GM21723 (cell line): ENCODE measurements at regions not wholly inside any gene's neighbourhood (a gene's known extent, or its start where the extent isn't known, plus 50 kb on each side); places are given as distances from the start of the nearest gene placed in this dataset.
"Not testable (repeated sequence)": the region's sequence is repeated elsewhere in the genome, so short reads cannot be mapped to it uniquely, and the experiment has no call there.

Experiments used
- ATAC-seq: cut with Tn5 transposase; IDR thresholded peaks from one replicate; pipeline ENCODE4 v1.9.1; 2021; ENCODE audit warnings: mild to moderate bottlenecking, moderate library complexity; ENCODE audit not compliant: unreplicated experiment

DNA sequence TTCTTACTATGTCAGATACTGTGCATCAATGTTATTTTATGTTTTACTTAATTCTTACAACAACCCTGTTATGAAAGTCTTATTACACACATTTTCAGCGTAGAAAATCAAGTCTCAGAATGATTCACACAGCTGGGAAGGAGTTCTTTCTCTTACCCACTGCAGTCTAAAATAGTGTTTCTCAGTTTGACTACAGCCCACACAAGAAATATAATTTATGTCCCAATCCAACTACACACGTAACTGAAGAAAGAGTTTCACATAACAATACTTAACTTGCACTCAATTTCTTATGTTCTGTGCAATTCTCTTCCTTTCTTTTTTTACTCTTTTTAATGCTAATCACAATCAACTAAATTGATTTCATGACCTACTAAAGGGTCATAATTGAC, 252.8 kb upstream of the ADGRL2 start:
- ATAC-seq = peak; percentile 73

DNA sequence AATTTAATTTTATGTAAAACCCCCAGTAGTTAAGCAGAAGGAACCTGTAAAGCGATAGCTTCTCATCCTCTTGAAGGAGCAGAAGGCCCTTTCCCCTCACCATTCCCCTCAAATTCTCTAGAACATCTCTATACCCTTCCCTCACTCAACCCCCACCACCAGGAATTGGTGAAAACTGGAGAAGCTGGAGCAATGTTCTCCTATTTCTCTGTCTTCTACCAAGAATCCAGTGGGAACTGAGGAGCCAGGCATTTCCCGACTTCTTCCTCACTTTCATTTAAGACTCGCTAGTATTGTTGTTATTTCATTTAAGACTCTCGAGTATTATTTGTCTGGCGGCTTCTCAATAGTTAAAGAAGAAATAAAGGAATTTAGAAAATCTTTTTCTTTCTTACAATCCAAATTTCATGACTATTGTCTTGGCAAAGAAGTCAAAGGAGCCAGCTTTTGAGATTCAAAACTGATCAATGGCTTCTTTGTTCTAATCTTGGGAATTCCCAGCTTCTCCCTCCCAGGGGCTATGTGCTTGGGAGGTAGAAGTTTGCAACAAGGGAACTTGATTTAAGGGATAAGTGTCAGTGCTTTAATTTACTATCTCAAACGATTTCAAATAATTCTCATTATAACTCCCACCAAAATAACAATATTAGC, 253.3 kb upstream of the ADGRL2 start:
- ATAC-seq = no peak

DNA sequence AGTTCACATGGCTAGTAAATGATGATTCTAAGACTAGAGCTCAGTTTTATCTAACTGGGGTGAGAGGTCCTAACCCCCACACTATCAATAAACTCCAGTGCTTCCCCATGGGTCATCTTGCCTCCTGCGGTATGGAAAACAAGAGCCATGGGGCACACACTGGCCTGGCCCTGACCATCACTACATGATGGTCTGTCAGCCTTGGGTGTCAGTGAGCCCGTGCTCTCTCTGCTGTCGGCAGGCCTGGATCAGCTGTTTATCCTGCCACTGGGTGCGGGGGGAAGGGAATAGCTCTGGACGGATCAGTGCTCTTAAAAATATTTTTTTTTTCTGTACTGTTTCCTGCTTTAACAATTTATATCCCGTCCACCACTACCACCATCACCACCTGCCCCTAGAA, 255.0 kb upstream of the ADGRL2 start:
- no peak for ATAC-seq

DNA sequence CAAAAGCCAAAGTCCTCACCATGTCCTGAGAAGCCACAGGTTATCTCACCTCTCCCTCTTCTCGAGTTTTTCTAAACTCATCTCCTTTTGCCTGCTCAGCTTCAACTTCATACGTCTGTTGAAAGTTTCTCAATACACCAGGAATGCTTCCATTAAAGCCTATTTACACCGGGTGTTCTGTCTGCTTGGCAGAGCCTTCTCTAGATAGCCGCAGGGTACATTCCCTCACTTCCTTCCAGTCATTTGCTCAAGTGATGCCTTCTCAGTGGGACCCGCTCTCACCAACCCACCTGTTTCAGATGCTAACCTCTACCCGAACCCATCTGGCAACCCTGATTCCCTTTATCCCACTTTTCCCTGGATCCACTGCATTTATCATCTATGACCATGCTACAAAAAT, 257.0 kb upstream of the ADGRL2 start:
- no peak for ATAC-seq

DNA sequence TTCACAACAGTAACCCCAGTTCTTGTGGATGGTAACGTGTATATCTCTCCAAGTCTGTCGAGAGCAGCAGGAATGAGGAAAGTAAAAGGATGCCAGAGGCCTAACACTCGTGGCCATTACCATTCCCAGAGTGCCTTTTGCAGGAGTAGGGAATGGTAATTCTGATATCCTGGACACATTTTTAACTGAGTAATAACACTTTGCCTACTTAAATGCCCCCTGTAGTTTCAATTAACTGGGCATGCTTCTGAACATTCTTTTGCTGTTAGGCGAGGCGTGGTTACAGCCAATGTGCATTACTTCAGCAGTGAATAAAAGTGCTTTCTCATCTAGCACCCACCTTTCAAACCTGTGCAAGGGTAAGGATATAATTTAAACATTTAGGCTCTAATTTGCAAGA, 258.5 kb upstream of the ADGRL2 start:
- no peak for ATAC-seq

DNA sequence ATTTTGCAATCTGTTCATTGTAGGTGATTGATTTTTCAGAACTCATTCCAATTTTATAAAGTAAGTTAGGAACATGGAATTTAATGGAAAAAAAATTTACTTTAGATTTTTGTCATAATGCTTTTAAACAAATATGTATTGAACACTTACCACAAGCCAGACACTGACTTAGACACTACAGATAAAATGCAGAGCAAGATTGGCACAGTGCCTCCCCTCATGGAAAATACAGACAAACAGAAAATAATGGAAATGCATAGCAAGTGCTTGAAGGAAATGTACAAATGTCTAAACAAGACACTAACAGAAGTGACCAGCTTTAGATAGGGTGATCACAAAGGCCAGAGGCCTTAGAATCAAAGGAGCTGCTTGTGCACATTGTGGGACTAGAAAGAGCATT, 260.5 kb upstream of the ADGRL2 start:
- ATAC-seq = no peak

DNA sequence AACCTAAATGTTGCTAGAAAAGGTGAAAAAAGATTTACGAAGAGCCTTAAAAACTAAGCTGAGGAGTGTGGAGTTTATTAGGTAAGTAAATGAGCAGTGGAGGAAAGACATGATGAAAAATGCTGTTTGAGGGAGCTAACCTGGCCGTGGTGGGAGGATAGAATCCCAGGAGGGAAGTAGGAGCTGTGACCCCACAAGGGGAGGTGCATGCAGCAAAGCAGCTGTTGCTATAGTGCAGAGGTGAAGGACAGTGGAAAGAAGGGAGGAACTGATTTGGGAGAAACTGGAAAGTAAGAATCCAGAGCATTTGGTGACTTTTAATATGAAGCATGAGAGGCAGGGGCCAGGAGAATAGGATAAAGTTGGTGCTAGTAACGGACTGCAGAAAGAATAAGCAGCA, 271.7 kb upstream of the ADGRL2 start:
- no peak for ATAC-seq

DNA sequence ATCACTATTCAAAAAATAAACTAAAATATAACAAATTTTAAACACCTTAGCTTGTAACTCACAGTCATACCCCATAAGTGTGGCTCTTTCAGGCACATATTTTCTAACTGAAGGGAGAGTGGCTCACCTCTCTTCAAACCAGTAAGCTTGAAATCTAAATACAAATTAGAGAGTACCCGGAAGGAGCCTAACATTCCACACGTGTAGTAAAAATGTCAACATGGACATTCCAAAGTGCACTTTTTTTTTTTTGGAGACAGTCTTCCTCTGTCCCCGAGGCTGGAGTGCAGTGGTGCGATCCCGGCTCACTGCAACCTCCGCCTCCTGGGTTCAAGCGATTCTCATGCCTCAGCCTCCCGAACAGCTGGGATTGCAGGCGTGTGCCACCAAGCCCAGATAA, 275.6 kb upstream of the ADGRL2 start:
- no peak for ATAC-seq

DNA sequence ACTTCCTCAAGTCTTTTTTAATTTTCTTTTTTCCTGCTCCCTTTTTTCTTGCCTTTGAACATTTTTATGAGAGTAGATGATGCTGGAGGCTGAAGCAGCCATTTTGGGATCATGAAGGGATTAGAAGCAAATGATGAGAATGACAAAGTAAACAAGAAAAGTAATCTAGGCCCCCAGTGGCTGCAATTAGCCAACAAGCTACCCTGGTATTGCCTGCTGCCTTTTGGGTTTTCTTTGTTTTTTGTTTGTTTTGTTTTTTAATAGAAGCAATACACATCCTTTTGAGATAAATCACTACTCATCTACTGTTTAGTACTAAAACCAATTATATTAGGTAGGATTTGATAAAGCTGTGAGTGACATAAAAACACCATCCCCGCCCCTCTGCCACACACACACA, 280.7 kb upstream of the ADGRL2 start:
- ATAC-seq = no peak

DNA sequence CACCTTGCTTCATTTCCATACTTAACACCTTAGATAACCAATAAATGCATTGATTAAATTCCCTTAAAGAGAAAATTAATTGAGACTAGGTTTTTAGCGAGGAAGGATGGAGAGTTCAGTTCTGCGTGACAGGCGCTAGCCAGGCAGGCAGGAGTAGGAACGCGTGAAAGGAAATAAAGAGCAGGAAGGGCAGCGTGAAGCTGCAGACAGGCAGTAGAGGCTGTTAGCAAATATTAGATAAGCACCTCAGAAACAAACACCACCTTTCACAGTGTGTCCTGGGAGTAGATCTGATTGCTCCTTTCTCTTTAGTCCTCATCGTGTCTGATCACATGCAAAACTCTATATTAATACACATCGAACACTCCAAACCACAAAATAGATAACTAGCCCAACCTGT, 282.7 kb upstream of the ADGRL2 start:
- ATAC-seq = no peak

DNA sequence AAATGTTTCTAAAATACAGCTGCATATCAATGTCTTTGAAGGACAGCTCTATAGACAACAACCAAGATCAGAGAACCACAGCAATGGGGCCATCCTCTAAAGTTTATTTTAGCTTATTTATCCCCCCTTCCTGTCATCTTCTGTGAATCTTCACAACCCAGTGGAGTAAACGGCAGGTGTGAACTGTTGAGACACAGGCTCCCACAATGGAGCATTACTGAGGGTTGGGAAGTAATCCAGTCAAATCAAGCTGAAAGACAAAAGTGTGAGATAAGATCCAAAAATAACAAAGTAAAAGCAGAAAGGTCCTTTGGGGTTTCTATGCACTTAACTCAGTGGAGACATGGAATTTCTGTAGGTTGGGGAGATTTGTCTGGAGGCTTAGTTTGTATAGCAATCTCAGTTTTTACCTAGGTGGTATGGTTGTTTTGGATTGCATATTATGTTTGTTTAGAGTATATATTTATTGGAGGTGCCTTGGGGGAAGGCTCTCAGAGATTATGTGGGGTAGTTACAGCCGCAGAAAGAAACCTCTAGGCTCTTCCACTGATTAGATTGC, 286.9 kb upstream of the ADGRL2 start:
- ATAC-seq = no peak

DNA sequence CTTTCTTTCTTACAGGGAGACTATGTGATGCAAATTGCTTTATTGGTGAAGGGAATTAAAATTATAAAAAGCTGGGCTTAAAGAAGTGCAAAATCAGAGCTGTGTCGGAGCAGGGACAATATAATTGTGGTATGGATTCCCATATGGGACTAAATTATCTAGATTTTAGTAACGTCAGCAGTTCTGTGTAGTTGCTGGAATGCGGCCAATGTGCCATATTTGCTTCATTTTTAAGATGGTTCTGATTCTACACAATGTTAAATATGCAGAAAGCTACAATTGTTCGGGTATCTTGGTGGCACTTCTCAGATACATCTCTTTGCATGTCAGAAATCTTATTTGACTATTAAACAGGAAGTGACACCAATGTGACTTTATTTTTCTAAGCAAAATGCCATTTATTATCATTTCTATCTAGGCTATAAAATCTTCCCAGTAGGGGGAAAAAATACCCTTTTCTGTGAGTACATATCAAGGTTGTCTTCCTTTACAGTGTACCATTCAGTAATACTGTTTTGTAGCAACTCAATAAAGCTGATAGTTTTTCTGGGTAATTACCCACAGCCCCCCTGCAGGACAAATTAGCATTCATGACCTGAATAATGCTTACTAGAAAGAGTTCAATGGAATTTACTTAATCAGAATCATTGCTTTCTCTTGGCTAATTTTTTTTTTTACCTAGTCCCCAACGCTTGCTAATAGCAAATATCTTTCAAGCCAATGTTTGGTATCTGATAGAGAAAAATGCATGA, 288.3 kb upstream of the ADGRL2 start:
- ATAC-seq = no peak

DNA sequence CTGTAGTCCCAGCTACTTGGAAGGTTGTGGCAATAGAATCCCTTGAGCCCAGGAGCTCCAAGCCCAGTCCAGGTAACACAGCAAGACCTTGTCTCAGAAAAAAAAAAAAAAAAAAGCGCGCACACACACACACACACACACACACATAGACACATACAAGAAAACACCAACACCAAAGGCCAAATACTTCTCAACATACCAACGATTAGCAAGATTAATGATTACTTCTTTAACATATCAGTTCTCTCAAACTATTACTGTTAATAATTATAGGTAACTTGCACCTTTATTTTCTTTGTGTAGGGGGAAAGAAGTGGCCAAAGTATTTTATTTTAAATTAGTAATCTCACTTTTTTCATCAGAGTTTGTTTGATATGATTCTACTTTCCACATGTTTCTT, 289.5 kb upstream of the ADGRL2 start:
- no peak for ATAC-seq

DNA sequence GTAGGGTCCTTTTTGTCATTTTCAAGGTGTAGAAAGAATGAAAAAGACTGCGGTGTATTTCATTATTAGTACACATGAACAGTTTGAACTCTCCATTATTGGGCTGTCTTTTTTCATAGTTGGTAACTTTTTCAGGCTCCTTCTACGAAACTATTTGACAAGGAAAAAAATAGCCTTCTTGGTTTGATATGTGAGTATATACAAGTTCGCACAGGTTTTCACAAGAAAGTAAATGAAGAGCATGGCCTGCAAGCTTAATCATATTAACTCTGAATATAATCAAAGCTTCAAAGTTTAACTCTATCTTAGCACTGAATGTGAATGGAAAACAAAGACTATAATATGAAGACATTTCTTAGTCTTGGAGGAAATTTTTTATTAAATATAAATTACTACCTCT, 290.0 kb upstream of the ADGRL2 start:
- ATAC-seq = no peak

DNA sequence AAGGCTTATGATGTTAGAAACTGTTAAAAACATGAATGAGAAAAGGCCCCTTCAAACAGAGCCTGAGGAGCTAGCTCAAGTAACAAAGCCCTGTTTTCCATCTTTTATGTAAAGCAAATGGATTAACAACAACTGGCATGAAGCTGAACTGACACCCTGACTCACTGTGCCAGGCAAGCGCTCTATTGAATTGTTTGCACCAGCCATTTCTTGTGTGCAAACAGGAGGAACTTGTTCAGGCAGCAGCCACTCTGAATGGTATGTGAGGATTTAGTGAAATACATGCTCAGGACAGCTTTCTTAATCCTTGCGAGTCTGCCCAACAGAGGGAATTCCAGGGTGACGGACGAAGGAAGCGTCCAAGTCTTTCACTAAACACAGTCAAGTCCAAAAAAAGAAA, 291.1 kb upstream of the ADGRL2 start:
- ATAC-seq = no peak

DNA sequence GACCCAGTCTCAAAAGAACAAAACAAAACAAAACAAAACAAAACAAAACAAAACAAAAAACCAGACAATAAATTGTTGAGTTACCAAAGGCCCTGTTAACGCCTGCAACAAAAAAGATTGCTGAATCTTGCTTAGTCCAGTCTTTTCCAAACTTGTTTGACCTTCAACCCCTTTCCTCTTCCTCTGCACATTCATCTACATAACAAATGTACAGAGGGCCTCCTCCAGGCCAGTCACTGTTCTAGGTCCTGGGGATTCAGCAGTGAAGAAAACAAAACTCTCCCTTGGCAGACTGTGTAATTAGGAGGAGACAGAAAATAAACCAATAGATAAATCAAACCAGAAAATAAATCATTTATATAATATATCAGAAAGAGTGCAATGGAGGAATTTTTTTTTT, 294.0 kb upstream of the ADGRL2 start:
- no peak for ATAC-seq

DNA sequence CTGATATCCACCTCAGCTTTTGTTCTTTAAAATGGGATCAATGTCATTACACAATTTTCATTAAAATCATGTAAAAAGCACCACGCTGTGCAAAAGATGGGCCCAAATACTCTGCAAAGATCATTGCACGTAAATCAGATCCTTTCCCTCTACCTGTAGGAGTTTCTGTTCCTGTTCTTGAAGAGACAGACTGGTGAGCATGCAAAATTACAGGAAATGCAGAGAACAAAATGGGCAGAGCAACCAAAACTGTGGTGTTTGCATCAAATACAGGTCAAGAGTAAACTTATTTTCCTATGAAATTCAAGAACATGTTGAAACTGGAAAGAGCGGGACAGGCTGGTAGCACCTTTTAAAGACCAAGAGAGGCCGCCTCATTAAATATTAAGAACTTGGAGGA, 294.9 kb upstream of the ADGRL2 start:
- ATAC-seq = peak; percentile 99

DNA sequence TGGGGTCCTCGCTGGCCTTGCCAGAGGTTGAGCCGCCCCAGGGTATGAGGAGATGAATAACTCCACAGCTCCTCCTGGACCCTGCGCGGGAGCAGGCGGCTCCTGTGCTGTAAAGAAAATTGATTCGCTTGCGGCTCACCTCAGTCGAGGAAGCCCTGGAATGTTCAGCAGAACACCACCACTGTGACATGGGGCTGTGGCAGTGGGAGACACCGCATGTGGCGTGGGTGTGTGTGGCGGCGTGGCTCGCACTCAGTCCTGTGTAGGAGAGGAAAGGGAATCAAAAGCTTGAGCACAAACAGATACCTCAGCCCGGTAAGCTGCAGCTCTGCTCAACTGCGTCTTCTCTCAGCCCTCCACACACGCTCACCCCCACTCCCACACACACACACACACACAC, 295.9 kb upstream of the ADGRL2 start:
- not testable (repeated sequence) for ATAC-seq

DNA sequence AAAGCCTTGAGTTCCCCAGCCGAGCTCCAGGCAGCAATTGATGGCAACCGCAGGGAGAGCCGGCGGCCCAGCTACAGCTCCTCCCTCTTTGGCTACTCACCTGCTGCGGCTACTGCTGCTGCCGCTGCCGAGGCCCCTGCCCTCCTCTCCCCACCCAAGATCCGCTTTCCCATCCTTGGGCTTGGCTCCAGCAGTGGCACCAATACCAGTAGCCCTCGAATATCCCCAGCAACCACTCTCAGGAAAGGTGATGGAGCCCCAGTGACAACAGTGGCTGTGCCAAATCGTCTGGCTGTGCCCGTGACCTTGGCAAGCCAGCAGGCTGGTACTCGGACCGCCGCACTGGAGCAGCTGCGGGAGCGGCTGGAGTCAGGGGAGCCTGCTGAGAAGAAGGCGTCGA, 298.0 kb upstream of the ADGRL2 start:
- ATAC-seq = not testable (repeated sequence)

DNA sequence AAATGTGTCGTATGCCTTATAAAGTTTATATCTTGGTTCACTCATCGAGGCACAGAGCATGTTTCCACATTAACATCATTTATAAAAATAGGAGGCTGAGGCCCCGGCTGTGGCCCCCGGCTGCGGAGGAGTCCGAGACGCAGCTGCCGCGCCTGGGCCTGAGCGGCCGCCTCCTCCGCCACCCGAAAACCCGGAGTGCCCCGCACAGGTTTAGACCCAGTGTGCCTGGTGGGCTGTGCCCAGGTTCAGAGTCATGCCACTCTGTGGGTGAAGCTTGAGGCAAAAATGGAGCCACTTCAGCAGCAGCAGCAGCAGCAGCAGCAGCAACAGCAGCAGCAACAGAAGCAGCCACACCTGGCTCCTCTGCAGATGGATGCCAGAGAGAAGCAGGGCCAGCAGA, 299.2 kb upstream of the ADGRL2 start:
- not testable (repeated sequence) for ATAC-seq

DNA sequence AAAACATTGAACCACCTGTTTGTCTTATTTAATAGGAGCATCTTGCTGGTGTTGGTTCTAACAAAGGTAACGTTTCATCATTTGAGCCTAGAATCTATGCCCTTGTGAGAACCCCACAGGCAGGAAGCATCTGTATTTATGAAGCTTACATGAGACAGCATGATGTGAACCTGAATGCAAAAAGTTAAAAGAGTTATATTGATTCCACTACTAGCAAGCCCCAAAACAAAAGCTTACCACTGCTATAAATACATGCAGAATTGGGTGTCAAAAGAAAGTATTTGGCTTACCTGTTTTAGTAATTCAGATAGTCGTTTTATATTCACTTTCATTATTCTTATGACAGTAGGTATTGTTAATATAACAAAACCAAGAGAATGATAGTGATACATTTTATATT, 301.2 kb upstream of the ADGRL2 start:
- ATAC-seq = no peak
